B cell (primary cell): ENCODE measurements at regions not wholly inside any gene's neighbourhood (a gene's known extent, or its start where the extent isn't known, plus 50 kb on each side); places are given as distances from the start of the nearest gene placed in this dataset.

Source experiments
- ATAC-seq: fragments of 200-7000 bp; cut with Tn5 transposase; one replicate; pipeline ENCODE4 v1.10.0; 2021; ENCODE audit warnings: low read depth, mild to moderate bottlenecking, moderate number of reproducible peaks, moderate library complexity
- CTCF ChIA-PET: fragments of 350-600 bp; sonication (Branson Sonifier 250); formaldehyde crosslinking; loops from one replicate; lab custom pipeline; 2021; ENCODE audit warnings: antibody characterized with exemption, inconsistent platforms; lab: Charles Lee
- POLR2A ChIA-PET: fragments of 350-600 bp; sonication (Branson Sonifier 250); formaldehyde crosslinking; loops from one replicate; lab custom pipeline; 2021; ENCODE audit warnings: antibody characterized with exemption; lab: Charles Lee
- DNase-seq: peaks from one replicate; pipeline ENCODE4 v3.0.0; 2013
- H2AFZ ChIP-seq: 2 replicates; pipeline ENCODE4 v1.6.1; 2012; ENCODE audit warnings: mild to moderate bottlenecking, low read depth, low read length; ENCODE audit not compliant: insufficient read depth, poor library complexity, severe bottlenecking
- H3K27ac ChIP-seq, 2 donors: 1 replicate in 1 of 2; 2 replicates in 1 of 2; pipeline ENCODE4 v1.5.1; 2012 to 2013; ENCODE audit warnings: low read length in 2 of 2, mild to moderate bottlenecking in 2 of 2, moderate library complexity in 1 of 2
- H3K27me3 ChIP-seq, 4 experiments: fragments of 200-600 bp in 1 of 4; sonication (generic) in 1 of 4; replicated peaks in 1 of 4; 1 replicate in 2 of 4; 2 replicates in 2 of 4; pipeline versions ENCODE4 v1.6.1 to v1.7.0; 2013 to 2016; ENCODE audit warnings: low read length in 3 of 4, mild to moderate bottlenecking in 2 of 4, mixed read lengths in 1 of 4, moderate library complexity in 1 of 4; ENCODE audit not compliant: insufficient read depth in 4 of 4, control insufficient read depth in 3 of 4; ENCODE audit errors: control extremely low read depth in 1 of 4
- H3K36me3 ChIP-seq, 2 experiments: replicated peaks in 1 of 2; 1 replicate in 1 of 2; 2 replicates in 1 of 2; pipeline versions ENCODE4 v1.6.1 to v1.7.1; 2013; ENCODE audit warnings: low read length in 1 of 2; ENCODE audit not compliant: insufficient read depth in 2 of 2, control insufficient read depth in 1 of 2; ENCODE audit errors: control extremely low read depth in 1 of 2, extremely low read depth in 1 of 2
- H3K4me1 ChIP-seq, 2 donors: fragments of 200-600 bp in 1 of 2; sonication (generic) in 1 of 2; 1 replicate in 1 of 2; 2 replicates in 1 of 2; pipeline versions ENCODE4 v1.5.1 to v1.6.1; 2013 to 2017; ENCODE audit warnings: low read length in 2 of 2; ENCODE audit not compliant: control insufficient read depth in 2 of 2, insufficient read depth in 2 of 2
- H3K4me2 ChIP-seq: replicated peaks from 2 replicates; pipeline ENCODE3; 2012; ENCODE audit warnings: mild to moderate bottlenecking, low read depth, low read length; ENCODE audit not compliant: poor library complexity, severe bottlenecking
- H3K4me3 ChIP-seq, 5 experiments: fragments of 200-600 bp in 1 of 5; sonication (generic) in 1 of 5; 1 replicate in 3 of 5; 2 replicates in 2 of 5; pipeline versions ENCODE4 v1.5.1 to v1.7.0; 2011 to 2016; ENCODE audit warnings: low read length in 4 of 5, mild to moderate bottlenecking in 4 of 5, low read depth in 2 of 5, control low read depth in 1 of 5, moderate library complexity in 1 of 5; ENCODE audit not compliant: insufficient read depth in 1 of 5; ENCODE audit errors: control extremely low read depth in 1 of 5, extremely low read depth in 1 of 5
- H3K79me2 ChIP-seq: fragments of 200-600 bp; sonication (generic); one replicate; pipeline ENCODE4 v1.6.0; 2016; ENCODE audit warnings: low read length; ENCODE audit not compliant: control insufficient read depth, insufficient read depth
- H3K9ac ChIP-seq: fragments of 200-600 bp; sonication (generic); 2 replicates; pipeline ENCODE4 v1.6.1; 2017; ENCODE audit warnings: mild to moderate bottlenecking, low read length, moderate library complexity
- H3K9me3 ChIP-seq, 3 donors: one replicate each; pipeline versions ENCODE4 v1.6.1 to v1.7.1; 2013; ENCODE audit warnings: low read length in 2 of 3; ENCODE audit not compliant: control insufficient read depth in 2 of 3, insufficient read depth in 1 of 3; ENCODE audit errors: control extremely low read depth in 1 of 3
- H4K20me1 ChIP-seq: 2 replicates; pipeline ENCODE4 v1.6.0; 2012; ENCODE audit warnings: mild to moderate bottlenecking, low read length; ENCODE audit not compliant: insufficient read depth, control insufficient read depth, poor library complexity, severe bottlenecking
- H3K27ac Mint-ChIP-seq: one replicate; pipeline ENCODE4 v1.8.0; 2021; ENCODE audit warnings: mixed read lengths
- H3K27me3 Mint-ChIP-seq: one replicate; pipeline ENCODE4 v1.8.0; 2021; ENCODE audit warnings: mixed read lengths
- H3K4me1 Mint-ChIP-seq: one replicate; pipeline ENCODE4 v1.8.0; 2021; ENCODE audit warnings: mixed read lengths
- H3K4me3 Mint-ChIP-seq: one replicate; pipeline ENCODE4 v1.8.0; 2021; ENCODE audit warnings: mixed read lengths
- H3K9me3 Mint-ChIP-seq: one replicate; pipeline ENCODE4 v1.8.0; 2022; ENCODE audit warnings: mixed read lengths; ENCODE audit not compliant: insufficient read depth
- CTCF ChIP-seq: fragments of 200-600 bp; IDR thresholded peaks from one replicate; pipeline ENCODE4 v1.8.0; 2022; ENCODE audit warnings: antibody characterized with exemption, mild to moderate bottlenecking
- EZH2 ChIP-seq: IDR thresholded peaks from 2 replicates; pipeline ENCODE4 v1.6.1; 2012; ENCODE audit warnings: borderline replicate concordance, low read depth, mild to moderate bottlenecking, moderate library complexity, low read length; ENCODE audit not compliant: insufficient read depth, poor library complexity, severe bottlenecking
- WGBS: methylation state at CpG from one replicate; pipeline ENCODE4 v1.1.5; 2013; ENCODE audit warnings: missing lambda C conversion rate; ENCODE audit not compliant: insufficient coverage; 5-methylcytosine and 5-hydroxymethylcytosine counted together
- intact Hi-C: fragments of 100-400 bp; cut with micrococcal nuclease; formaldehyde crosslinking; loops from one replicate; pipeline ENCODE4 v1.10.0; 2022

GRCh38 chr2:185507719-185508118, 230.9 kb upstream of the FSIP2 start:
- H3K4me3 ChIP-seq: no peak overlapping the region
- Mint-ChIP-seq H3K4me3 (no peak overlapping the region), H3K4me1 (no peaks in the 10 kb centered on the region), H3K9me3 (peaks cover 19% of the 10 kb centered on the region), H3K27ac (no peak overlapping the region), H3K27me3 (no peaks in the 10 kb centered on the region)
- no peak overlapping the region for H3K27ac ChIP-seq
- no peaks in the 10 kb centered on the region for H4K20me1 ChIP-seq
- no peaks in the 10 kb centered on the region for H3K36me3 ChIP-seq
- ATAC-seq (no peak), DNase-seq (no peak)
- H3K9me3 ChIP-seq: peaks cover 0 to 17% (median 0%) of the 10 kb centered on the region in 3 donors
- no peak overlapping the region for H2AFZ ChIP-seq
- no peaks in the 10 kb centered on the region for H3K79me2 ChIP-seq
- intact Hi-C loops: no loop called here
- no peak overlapping the region for H3K9ac ChIP-seq
- CTCF ChIA-PET: no interaction called here
- no peaks in the 10 kb centered on the region for H3K4me1 ChIP-seq
- TF ChIP-seq CTCF: no peak
- no peak for TF ChIP-seq EZH2
- H3K4me2 ChIP-seq: no peak overlapping the region
- POLR2A ChIA-PET: no interaction called here
- 70% methylated on average over 3 of the region's 4 CpGs for WGBS
- H3K27me3 ChIP-seq: no peaks in the 10 kb centered on the region

GRCh38 chr2:185510060-185510459, 228.5 kb upstream of the FSIP2 start:
- Histone ChIP-seq H3K27me3 (no peaks in the 10 kb centered on the region), H2AFZ (no peak overlapping the region), H3K79me2 (no peaks in the 10 kb centered on the region), H3K9ac (no peak overlapping the region), H3K27ac (no peak overlapping the region), H3K9me3 (peaks cover 0 to 14% (median 4%) of the 10 kb centered on the region in 3 donors), H3K36me3 (no peaks in the 10 kb centered on the region), H4K20me1 (no peaks in the 10 kb centered on the region), H3K4me1 (no peaks in the 10 kb centered on the region), H3K4me3 (no peak overlapping the region), H3K4me2 (no peak overlapping the region)
- POLR2A ChIA-PET: no interaction called here
- Mint-ChIP-seq H3K27ac (no peak overlapping the region), H3K4me3 (no peak overlapping the region), H3K4me1 (no peaks in the 10 kb centered on the region), H3K9me3 (peaks cover 22% of the 10 kb centered on the region), H3K27me3 (no peaks in the 10 kb centered on the region)
- CTCF ChIA-PET: no interaction called here
- no CpG with 5 or more reads among the region's 3 CpGs for WGBS
- TF ChIP-seq EZH2 (no peak), CTCF (no peak)
- intact Hi-C loops: no loop called here
- DNase-seq: no peak
- no peak for ATAC-seq
